VCaP (cell line): ENCODE measurements at regions not wholly inside any gene's neighbourhood (a gene's known extent, or its start where the extent isn't known, plus 50 kb on each side); places are given as distances from the start of the nearest gene placed in this dataset.
"Not testable (repeated sequence)": the region's sequence is repeated elsewhere in the genome, so short reads cannot be mapped to it uniquely, and the experiment has no call there.

Source experiments
- H3K27ac ChIP-seq: fragments of 450-650 bp; 2 replicates; pipeline ENCODE4 v1.5.1; 2017
- CTCF ChIP-seq: fragments of 450-650 bp; conservative IDR thresholded peaks from 2 replicates; pipeline ENCODE4 v1.5.1; 2017; ENCODE audit warnings: mild to moderate bottlenecking, moderate library complexity

- H3K27ac ChIP-seq: no peak overlapping the region
- no peak for TF ChIP-seq CTCF
Measured at GRCh38 chr9:78909566-78909965, 612.6 kb downstream of the PSAT1 start.

- not testable (repeated sequence) for H3K27ac ChIP-seq
Measured at GRCh38 chr9:78916884-78917283, 620.0 kb downstream of the PSAT1 start.

- H3K27ac ChIP-seq: no peak overlapping the region
Measured at GRCh38 chr9:78918976-78919375, 622.1 kb downstream of the PSAT1 start.

GRCh38 chr9:78919701-78920100 lies 622.8 kb downstream of the PSAT1 start:
- TF ChIP-seq CTCF: no peak
- no peak overlapping the region for H3K27ac ChIP-seq

More at GRCh38 chr9:78918976-78919375, 622.1 kb downstream of the PSAT1 start:
- TF ChIP-seq CTCF: no peak

GRCh38 chr9:78921341-78921740 lies 624.4 kb downstream of the PSAT1 start:
- no peak for TF ChIP-seq CTCF
- H3K27ac ChIP-seq: no peak overlapping the region

- TF ChIP-seq CTCF: no peak
- no peak overlapping the region for H3K27ac ChIP-seq
Measured at GRCh38 chr9:78923966-78924659, 627.2 kb downstream of the PSAT1 start.

- no peak overlapping the region for H3K27ac ChIP-seq
- no peak for TF ChIP-seq CTCF
Measured at GRCh38 chr9:78927099-78927940, 630.4 kb downstream of the PSAT1 start.
